ENCODE measurements at regions not wholly inside any gene's neighbourhood (a gene's known extent, or its start where the extent isn't known, plus 50 kb on each side); places are given as distances from the start of the nearest gene placed in this dataset.

- TF ChIP-seq, protein P1, sequence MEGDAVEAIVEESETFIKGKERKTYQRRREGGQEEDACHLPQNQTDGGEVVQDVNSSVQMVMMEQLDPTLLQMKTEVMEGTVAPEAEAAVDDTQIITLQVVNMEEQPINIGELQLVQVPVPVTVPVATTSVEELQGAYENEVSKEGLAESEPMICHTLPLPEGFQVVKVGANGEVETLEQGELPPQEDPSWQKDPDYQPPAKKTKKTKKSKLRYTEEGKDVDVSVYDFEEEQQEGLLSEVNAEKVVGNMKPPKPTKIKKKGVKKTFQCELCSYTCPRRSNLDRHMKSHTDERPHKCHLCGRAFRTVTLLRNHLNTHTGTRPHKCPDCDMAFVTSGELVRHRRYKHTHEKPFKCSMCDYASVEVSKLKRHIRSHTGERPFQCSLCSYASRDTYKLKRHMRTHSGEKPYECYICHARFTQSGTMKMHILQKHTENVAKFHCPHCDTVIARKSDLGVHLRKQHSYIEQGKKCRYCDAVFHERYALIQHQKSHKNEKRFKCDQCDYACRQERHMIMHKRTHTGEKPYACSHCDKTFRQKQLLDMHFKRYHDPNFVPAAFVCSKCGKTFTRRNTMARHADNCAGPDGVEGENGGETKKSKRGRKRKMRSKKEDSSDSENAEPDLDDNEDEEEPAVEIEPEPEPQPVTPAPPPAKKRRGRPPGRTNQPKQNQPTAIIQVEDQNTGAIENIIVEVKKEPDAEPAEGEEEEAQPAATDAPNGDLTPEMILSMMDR (IDR thresholded peaks at IDR 0.05; ENCODE audit: insufficient read depth, low read length), result no peak
- no peak for TF ChIP-seq POLR2AphosphoS5 (IDR thresholded peaks at IDR 0.05; ENCODE audit: low read depth)
- no peak for TF ChIP-seq GABPA (IDR thresholded peaks at IDR 0.05; ENCODE audit: low read depth)
- no peak for TF ChIP-seq REST (IDR thresholded peaks at IDR 0.05; ENCODE audit: insufficient replicate concordance, low read depth)
- no peak for TF ChIP-seq SPI1 (IDR thresholded peaks at IDR 0.05; ENCODE audit: borderline replicate concordance, low read depth)
Observed at GRCh38 chr2:239601201-239601851, 200.5 kb upstream of the HDAC4 start.
